ENCODE measurements at regions not wholly inside any gene's neighbourhood (a gene's known extent, or its start where the extent isn't known, plus 50 kb on each side); places are given as distances from the start of the nearest gene placed in this dataset. TPM values are rescaled to one million over a fixed set of nuclear protein-coding genes. Genes with fewer than 3 reads are reported as not detected.

DNA sequence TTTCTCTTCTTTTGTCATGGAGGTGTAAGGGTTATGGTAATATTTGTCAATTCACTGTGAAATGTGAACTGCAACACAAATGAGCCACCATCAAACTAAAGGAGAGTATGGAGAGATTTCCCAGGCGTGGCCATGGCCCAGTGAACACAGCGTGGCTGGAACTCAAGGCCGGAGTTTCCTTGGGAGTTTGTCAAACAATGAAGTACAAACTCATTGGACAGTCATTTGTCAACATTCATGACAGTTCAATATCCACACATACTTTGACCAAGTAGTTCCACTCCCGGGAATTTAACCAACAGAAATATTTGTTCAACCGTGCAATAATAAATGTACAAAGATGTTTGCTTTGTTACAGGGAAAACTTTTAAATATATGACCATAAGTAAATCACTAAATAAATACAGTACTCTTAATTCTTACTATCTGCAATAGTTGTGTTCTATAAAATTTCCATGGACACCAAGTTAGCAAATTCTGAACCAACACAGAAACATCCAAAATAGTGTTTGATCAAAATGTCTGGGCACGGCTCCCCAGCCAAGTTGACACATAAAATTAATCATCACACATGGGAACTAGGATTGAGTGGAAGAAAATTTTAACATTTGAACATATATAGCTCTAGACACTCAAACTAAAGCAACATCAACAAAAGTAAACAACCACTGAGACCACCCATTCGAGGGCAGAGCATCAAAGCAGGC, 87.1 kb downstream of the DIRAS2 start:
- CTCF ChIA-PET = no interaction called here
- DNase-seq = no peak
- Mint-ChIP-seq H3K4me3 (no peak overlapping the region), H3K36me3 (ENCODE audit: low read depth) (no peaks in the 10 kb centered on the region), H3K9me3 (ENCODE audit: insufficient read depth) (no peaks in the 10 kb centered on the region), H3K27ac (no peak overlapping the region), H3K4me1 (ENCODE audit: low read depth) (no peaks in the 10 kb centered on the region), H3K27me3 (ENCODE audit: low read depth) (peaks cover 2% of the 10 kb centered on the region)
- ATAC-seq = no peak
- POLR2A ChIA-PET = no interaction called here

DNA sequence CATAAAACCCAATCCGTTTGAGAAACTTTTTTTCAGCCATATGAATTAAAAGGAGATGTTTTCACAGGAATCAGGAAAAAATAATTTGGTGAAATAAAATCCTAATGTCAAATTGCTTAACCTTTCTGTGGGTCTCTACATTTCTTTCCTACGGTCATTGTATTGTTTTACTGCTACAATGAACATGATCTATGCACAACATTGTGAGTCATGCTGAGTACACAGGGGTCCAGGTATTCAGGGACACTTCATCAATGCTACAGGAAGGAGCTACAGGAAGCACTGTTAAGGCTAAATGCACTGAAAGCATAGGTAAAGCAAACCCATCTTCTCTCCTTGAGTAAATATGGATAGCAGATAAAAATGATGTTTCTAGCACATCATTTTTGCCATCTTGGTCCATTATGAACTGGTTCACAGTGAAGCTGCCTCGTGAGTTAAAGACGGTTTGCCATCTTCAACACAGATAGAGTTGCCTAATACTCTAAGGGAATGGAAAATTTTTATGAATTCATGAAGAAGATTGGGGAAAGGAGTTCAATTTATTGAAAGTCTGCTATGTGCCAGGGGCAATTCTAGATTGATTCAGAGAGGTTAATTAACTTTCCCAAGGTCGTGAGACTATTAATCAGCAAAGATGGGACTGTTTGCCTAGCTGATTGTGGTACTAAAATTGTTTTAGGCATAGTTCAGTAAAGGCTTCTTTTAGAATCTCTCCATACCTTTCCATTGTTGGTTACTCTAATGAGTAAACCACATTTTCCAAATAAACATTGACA, 85.5 kb downstream of the DIRAS2 start:
- no peaks in the 10 kb centered on the region for H3K9me3 Mint-ChIP-seq (ENCODE audit: insufficient read depth)
- CTCF ChIA-PET = no interaction called here
- POLR2A ChIA-PET = no interaction called here

DNA sequence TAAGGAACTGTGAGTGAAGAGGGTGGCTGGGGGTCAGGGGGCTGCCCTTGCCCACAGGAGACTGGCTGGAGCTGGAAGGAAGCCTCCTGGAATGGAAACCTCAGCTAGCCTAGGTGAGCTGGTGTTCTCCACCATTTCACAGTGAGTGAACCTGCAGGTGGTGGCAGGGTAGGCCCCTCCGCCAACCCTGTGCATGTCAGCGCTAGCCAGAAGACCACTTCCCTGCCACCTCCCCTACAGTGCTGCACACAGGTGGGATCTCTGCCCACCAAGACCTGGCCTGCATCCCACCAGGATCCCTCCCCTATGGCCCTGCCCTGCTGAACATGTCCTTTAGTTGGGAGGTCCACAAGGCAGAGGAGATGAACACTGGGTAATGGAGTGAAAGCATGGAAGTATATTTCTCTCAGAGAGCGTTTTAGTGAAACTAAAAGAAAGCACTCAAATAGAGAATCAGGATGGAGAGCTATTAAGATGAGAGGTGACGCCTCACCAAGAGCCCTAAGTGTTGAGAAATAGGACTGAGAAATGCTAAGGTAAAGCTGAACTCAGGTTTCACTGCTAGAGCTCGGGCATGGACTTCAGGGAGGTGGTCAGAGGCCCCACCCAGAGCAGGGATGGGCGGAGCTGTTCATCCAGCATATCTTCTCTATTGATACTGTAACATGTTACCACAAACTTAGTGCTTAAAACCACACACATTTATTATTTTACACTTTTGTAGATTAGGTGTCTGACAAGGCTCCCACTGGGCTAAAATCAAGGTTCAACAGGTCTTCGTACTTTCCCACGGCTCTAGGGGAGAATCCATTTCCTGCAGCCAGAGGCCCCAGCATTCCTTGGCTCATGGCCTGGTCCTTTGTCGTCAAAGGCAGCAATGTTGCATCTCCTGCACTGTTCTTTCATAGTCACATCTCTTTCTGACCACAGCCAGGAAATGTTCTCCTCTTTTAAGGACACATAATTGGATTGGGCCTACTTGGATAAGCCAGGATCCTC, 83.2 kb downstream of the DIRAS2 start:
- CTCF ChIA-PET = no interaction called here
- Mint-ChIP-seq H3K4me1 (ENCODE audit: low read depth) (no peaks in the 10 kb centered on the region), H3K27ac (no peak overlapping the region), H3K9me3 (ENCODE audit: insufficient read depth) (no peaks in the 10 kb centered on the region), H3K36me3 (ENCODE audit: low read depth) (no peaks in the 10 kb centered on the region), H3K4me3 (no peak overlapping the region), H3K27me3 (ENCODE audit: low read depth) (no peaks in the 10 kb centered on the region)
- POLR2A ChIA-PET = no interaction called here
- ATAC-seq (no peak), DNase-seq (no peak)

More for the DNA sequence above, 85.5 kb downstream of the DIRAS2 start:
- Mint-ChIP-seq H3K27me3 (ENCODE audit: low read depth) (peaks cover 2% of the 10 kb centered on the region), H3K4me1 (ENCODE audit: low read depth) (no peaks in the 10 kb centered on the region), H3K27ac (no peak overlapping the region), H3K36me3 (ENCODE audit: low read depth) (no peaks in the 10 kb centered on the region), H3K4me3 (no peak overlapping the region)
- DNase-seq = no peak
- ATAC-seq = no peak

Small RNAs in the stretch of these regions (microRNA-seq; reads per million reads assigned to microRNA genes)
- gene MIR4290 = not detected

All from activated CD8-positive, alpha-beta T cell treated with anti-CD3 and anti-CD28 coated beads, Interleukin-2, amount 10 ng/mL, durations not matched to agents 7 days and 5 days (primary cell).